ENCODE measurements at regions not wholly inside any gene's neighbourhood (a gene's known extent, or its start where the extent isn't known, plus 50 kb on each side); places are given as distances from the start of the nearest gene placed in this dataset.

DNA sequence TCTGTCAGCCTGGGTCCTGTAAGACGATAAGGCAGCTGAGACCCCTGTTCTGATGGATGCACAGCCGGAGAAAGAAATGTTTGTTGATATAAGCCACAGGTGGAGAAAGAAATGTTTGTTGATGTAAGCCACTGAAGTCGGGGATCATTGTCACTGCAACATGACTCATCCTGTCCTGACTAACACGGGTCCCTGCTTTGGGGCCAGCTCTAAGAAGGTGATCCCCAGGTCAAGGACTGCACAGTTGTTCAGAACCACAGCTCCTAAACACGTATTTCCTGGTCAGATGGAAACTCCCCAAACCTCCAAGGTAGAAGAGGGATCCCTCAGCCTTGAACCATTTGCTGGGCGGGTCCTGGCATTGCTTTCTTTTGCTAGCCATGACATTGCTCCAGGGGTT, 86.4 kb upstream of the IGSF21 start:
- DNase-seq, result no peak

GRCh38 chr1:18032172-18032859, 75.3 kb upstream of the IGSF21 start:
- no peak for DNase-seq

- no peak for DNase-seq
These were observed 72.5 kb upstream of the IGSF21 start for GRCh38 chr1:18035145-18035544.

- no peak for DNase-seq
These were observed 69.9 kb upstream of the IGSF21 start for GRCh38 chr1:18037651-18038050.

- no peak for DNase-seq
These were observed 69.5 kb upstream of the IGSF21 start for GRCh38 chr1:18038051-18038450.

DNA sequence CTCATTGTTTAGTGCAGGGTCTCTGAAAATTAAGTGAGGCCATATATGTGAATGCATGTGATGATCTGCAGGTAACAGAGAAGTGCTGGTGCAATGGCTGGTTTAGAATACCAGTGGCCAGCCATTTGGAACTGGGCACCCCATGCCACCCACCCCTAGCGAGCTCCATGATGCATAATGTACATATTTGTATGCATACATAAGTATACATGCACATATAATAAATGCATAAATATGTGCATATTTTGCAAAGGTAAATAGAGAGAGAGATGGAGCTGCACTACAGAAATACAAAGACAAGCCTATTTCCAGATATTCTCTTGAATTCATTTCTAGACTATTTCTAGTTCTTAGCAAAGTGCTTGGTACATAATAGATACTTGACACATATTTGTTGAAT, 68.5 kb upstream of the IGSF21 start:
- DNase-seq, result no peak

- DNase-seq, result no peak
These were observed 66.5 kb upstream of the IGSF21 start for GRCh38 chr1:18041102-18041501.

DNA sequence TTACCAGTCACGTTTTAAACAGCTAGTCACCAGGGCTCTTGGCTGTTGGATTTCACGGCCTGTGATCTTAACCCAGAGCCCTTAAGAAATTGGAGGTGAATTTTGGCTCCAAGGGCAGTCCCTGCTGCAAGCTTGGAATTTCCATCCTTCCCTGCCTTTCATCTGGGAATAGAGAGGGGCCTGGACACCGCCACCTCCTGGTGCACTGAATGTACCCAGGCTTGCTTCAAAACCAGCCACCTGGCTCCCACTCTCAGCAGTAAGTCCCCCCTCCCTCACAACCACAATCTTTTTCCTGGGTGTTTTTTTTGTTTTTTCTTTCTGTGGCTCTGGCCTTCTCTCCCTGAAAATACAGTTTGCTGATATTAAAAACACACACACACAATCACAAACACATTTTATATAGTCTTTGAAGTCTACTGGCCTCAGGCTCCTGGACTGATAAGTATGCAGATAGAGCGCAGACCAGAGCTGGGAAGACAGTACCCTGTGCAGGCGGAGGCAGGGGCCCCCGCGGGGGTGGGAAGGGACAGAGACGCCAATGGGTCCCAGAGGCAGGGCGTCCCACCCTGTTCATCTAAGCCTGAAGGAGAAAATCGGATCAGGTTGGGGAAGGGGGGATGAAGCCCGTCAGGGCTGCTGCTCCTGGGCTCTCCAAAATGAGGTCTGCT, 65.8 kb upstream of the IGSF21 start:
- DNase-seq, result no peak

DNA sequence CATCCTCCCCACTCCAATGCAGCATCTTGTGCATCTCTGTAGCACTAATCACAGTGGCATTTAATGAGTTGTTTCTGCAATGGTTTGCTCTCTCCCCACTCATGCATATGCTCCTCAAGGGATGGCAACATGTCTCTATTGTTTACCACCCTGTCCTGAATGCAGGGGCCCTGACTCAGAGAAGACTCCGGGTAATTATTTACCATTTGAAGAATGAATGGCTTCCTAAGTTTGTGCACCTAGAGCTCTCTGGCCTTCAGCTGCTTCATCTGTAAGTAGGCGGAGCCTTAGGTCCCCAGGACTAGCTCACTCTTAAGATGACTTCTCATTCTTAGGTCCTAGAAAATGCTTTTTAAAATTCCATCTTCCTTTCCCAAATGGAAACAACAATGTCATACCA, 63.7 kb upstream of the IGSF21 start:
- no peak for DNase-seq

DNA sequence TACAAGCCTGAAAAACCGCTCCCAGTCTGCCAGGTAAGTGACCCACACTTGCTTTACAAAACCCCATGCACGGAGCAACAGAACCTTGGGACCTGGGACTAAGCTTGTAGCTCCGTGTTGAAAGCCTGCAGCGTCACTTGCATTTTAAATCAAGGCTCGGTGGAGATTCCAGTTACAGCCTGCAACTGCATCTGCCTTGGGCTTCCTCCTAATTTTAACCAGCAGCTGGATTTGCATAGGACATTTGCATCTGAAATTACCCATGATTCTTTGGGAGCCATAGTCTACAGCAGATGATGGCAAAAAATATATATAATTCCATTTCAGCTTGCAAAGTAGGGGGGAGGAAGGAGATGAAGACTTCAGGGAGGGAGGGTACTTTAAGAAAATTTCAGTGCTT, 62.4 kb upstream of the IGSF21 start:
- DNase-seq, result no peak

DNA sequence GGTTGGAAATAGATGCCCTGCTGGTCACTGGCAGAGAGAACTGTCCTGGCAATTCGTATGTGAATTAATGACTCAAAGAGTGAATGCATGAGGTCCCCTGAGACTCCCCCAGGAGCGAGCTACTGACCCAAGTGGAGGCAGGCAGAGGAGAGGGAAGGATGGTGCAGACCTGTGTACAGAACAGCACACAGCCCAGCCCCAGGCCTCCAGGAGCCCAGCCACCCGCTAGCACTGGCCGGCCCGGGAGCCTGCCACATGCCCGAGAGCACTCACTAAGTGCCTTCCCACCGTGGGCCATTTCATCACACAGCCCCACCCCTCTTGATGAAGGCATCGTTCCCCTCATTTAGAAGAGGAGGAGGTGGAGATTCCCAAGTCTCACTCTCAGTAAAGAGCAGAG, 62.0 kb upstream of the IGSF21 start:
- DNase-seq, result no peak

DNA sequence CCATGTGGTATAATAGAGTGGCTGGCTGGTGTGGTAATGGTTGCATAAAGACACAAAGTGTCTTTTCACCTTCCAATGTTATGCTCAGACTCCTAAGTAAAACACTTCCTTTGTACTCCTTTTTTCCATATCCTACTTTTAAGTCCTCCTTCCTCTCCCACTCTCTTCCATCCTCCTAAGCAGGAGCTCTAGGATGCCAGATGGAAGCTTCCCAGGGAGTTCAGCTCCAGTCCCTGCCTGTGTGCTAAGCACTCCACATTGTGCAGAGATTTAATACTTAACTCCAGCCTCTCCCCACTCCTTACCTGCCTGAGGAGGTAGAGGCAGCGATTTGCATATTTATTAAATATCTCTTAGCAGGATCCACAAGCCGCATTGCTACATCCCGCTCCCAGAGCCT, 60.5 kb upstream of the IGSF21 start:
- no peak for DNase-seq

- no peak for DNase-seq
These were observed 58.4 kb upstream of the IGSF21 start for GRCh38 chr1:18049228-18049627.

- no peak for DNase-seq
These were observed 54.9 kb upstream of the IGSF21 start for GRCh38 chr1:18052671-18053070.

DNA sequence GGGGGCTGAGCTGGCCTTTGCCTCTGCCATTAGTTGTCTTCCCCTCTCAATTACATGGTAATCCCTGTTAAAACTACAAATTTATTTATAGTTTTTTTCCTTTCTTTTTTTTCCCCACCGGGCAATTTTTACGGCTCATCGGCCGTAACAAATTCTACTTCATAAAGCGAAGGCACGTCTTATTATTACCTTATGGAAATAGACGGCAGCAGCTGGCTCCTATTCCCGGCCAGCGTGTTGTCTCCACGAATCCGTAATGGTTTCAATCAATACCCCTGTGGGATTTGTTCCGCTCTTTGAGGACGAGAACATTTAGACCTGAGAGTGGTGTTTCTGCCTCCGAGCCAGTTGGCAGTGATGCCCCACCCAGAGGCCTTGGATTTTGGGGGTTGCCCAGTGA, 52.4 kb upstream of the IGSF21 start:
- no peak for DNase-seq

DNA sequence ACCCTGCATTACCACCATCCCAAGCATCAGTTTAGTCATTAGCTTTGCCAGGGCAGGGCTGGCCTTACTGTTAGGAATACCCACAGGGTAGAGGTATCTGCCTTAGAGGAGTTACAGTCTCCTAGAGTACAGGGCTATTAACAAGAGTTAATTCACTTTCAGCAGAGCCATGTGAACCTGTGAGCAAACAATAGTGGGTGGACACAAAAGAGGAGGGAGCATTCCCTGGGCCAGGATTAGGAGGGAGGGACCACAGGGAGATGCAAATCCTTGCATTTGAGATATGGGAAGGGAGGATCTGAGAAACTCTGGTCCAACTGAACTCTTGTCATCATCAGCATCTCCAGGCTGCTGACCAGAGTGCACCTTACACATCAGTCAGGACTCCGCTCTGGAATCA, 51.1 kb upstream of the IGSF21 start:
- DNase-seq, result no peak

- no peak for DNase-seq
These were observed 50.0 kb upstream of the IGSF21 start for GRCh38 chr1:18057623-18058022.
